SU-DHL-6 (cell line): ENCODE measurements at regions not wholly inside any gene's neighbourhood (a gene's known extent, or its start where the extent isn't known, plus 50 kb on each side); places are given as distances from the start of the nearest gene placed in this dataset.

ENCODE experiments used
- H2AFZ ChIP-seq: fragments of 200-600 bp; sonication (generic); 2 replicates; pipeline ENCODE4 v1.6.1; 2014; ENCODE audit warnings: low read depth, mild to moderate bottlenecking, moderate library complexity, mixed read lengths, antibody characterized with exemption, low read length; ENCODE audit not compliant: severe bottlenecking
- H3F3A ChIP-seq: fragments of 200-600 bp; shearing (Covaris generic); 2 replicates; pipeline ENCODE4 v1.6.0; 2016; ENCODE audit warnings: antibody characterized with exemption, mild to moderate bottlenecking; ENCODE audit not compliant: insufficient read depth
- H3K27ac ChIP-seq: fragments of 200-600 bp; sonication (generic); 2 replicates; pipeline ENCODE4 v1.5.1; 2016; ENCODE audit warnings: low read depth, mild to moderate bottlenecking, low read length, moderate library complexity, mixed read lengths
- H3K27me3 ChIP-seq: fragments of 200-600 bp; sonication (generic), shearing (Covaris generic); 2 replicates; pipeline ENCODE4 v1.6.0; 2014; ENCODE audit warnings: mild to moderate bottlenecking, low read length
- H3K36me3 ChIP-seq: fragments of 200-600 bp; sonication (generic); 2 replicates; pipeline ENCODE4 v1.6.1; 2014; ENCODE audit warnings: mild to moderate bottlenecking, low read length, mixed read lengths
- H3K4me2 ChIP-seq: fragments of 300-600, 200-600 bp; shearing (Covaris generic), sonication (generic); 2 replicates; pipeline ENCODE4 v1.6.0; 2014; ENCODE audit warnings: low read length, low read depth, mild to moderate bottlenecking; ENCODE audit not compliant: poor library complexity, severe bottlenecking
- H3K4me3 ChIP-seq: fragments of 200-600 bp; sonication (generic); 2 replicates; pipeline ENCODE4 v1.5.1; 2014; ENCODE audit warnings: antibody characterized with exemption, low read length, mild to moderate bottlenecking, mixed read lengths; ENCODE audit not compliant: insufficient read depth, poor library complexity, severe bottlenecking
- H3K79me2 ChIP-seq: fragments of 200-600 bp; sonication (generic); 2 replicates; pipeline ENCODE4 v1.6.1; 2014; ENCODE audit warnings: mild to moderate bottlenecking, low read length, moderate library complexity; ENCODE audit not compliant: insufficient read depth
- H3K9ac ChIP-seq: fragments of 200-600 bp; sonication (generic); 2 replicates; pipeline ENCODE4 v1.7.0; 2014; ENCODE audit warnings: mild to moderate bottlenecking, low read length
- H3K9me2 ChIP-seq: fragments of 200-600 bp; sonication (generic); replicated peaks from 2 replicates; pipeline ENCODE4 v1.6.1; 2014; ENCODE audit warnings: low read length; ENCODE audit not compliant: insufficient read depth
- H3K9me3 ChIP-seq: fragments of 200-600 bp; sonication (generic); 2 replicates; pipeline ENCODE4 v1.6.1; 2014; ENCODE audit warnings: low read length, mixed read lengths; ENCODE audit not compliant: insufficient read depth
- H4K20me1 ChIP-seq: fragments of 200-600 bp; sonication (generic); 2 replicates; pipeline ENCODE4 v1.6.1; 2014; ENCODE audit warnings: low read depth, mild to moderate bottlenecking, antibody characterized with exemption, low read length, moderate library complexity, mixed read lengths
- EZH2phosphoT487 ChIP-seq: fragments of 200-600 bp; sonication (generic), shearing (Covaris generic); conservative IDR thresholded peaks from 2 replicates; pipeline ENCODE4 v1.6.1; 2018; ENCODE audit warnings: mild to moderate bottlenecking, antibody characterized with exemption, low read length, moderate library complexity, mixed read lengths
- TF ChIP-seq, protein P1 (sequence below): fragments of 200-600 bp; sonication (generic); IDR thresholded peaks from one replicate; pipeline ENCODE4 v1.5.1; 2017; ENCODE audit warnings: antibody characterized with exemption, mild to moderate bottlenecking, low read length, moderate library complexity; ENCODE audit not compliant: insufficient read depth, poor library complexity, severe bottlenecking

DNA sequence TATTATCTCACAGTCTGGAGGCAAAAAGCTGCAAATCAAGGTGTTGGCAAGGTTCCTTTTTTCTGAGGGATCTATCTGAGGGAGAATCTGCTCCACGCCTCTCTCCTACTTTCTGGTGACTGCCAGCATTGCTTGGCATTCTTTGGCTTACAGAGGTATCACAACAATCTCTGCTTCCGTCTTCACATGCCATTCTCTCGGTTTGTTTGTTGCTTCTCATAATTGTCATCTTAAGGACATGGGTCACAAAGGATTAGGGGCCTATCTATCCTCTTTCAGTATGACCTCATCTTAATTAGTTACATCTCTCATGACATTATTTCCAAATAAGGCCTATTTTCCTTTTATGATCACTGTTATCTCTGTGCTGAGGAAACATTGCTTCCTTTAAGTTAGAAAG lies 345.0 kb downstream of the FOXG1 start:
- H3K27ac ChIP-seq: no peak overlapping the region
- no peak overlapping the region for H3K4me2 ChIP-seq
- no peaks in the 10 kb centered on the region for H4K20me1 ChIP-seq
- no peaks in the 10 kb centered on the region; the same call in 1 of the 2 replicates for H3K9me2 ChIP-seq
- no peaks in the 10 kb centered on the region for H3F3A ChIP-seq
- no peaks in the 10 kb centered on the region for H3K79me2 ChIP-seq
- no peak overlapping the region for H3K4me3 ChIP-seq
- H3K36me3 ChIP-seq: no peaks in the 10 kb centered on the region
- no peak for TF ChIP-seq EZH2phosphoT487
- TF ChIP-seq, protein P1, sequence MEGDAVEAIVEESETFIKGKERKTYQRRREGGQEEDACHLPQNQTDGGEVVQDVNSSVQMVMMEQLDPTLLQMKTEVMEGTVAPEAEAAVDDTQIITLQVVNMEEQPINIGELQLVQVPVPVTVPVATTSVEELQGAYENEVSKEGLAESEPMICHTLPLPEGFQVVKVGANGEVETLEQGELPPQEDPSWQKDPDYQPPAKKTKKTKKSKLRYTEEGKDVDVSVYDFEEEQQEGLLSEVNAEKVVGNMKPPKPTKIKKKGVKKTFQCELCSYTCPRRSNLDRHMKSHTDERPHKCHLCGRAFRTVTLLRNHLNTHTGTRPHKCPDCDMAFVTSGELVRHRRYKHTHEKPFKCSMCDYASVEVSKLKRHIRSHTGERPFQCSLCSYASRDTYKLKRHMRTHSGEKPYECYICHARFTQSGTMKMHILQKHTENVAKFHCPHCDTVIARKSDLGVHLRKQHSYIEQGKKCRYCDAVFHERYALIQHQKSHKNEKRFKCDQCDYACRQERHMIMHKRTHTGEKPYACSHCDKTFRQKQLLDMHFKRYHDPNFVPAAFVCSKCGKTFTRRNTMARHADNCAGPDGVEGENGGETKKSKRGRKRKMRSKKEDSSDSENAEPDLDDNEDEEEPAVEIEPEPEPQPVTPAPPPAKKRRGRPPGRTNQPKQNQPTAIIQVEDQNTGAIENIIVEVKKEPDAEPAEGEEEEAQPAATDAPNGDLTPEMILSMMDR: no peak
- peak overlapping the region; percentile 34 for H2AFZ ChIP-seq
- H3K27me3 ChIP-seq: no peaks in the 10 kb centered on the region
- no peak overlapping the region for H3K9ac ChIP-seq
- H3K9me3 ChIP-seq: no peaks in the 10 kb centered on the region

DNA sequence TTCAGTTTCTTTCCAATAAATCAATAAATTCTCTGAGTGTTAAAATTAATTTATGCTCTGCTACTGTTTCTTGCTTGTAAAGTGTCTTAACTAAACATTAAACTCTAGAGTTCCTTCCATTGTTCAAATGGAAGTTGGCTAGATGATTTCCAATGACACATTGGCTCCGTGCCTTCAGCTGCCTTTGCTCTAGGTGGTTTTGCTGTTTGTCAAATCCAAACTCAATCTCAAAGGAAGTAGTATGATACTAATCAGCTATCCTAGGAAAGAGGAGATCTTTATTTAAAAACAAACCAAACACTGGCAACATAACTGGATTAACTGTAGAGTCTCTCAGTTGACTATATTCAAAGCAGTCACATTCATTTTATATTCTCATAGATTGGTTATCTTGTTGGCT lies 356.4 kb downstream of the FOXG1 start:
- no peak overlapping the region for H3K27ac ChIP-seq
- no peak overlapping the region for H2AFZ ChIP-seq
- no peaks in the 10 kb centered on the region for H3K9me2 ChIP-seq
- H3K9me3 ChIP-seq: no peaks in the 10 kb centered on the region
- H3K79me2 ChIP-seq: no peaks in the 10 kb centered on the region
- TF ChIP-seq EZH2phosphoT487: no peak
- TF ChIP-seq, protein P1: no peak
- H4K20me1 ChIP-seq: no peaks in the 10 kb centered on the region
- no peaks in the 10 kb centered on the region for H3F3A ChIP-seq
- H3K36me3 ChIP-seq: no peaks in the 10 kb centered on the region
- H3K27me3 ChIP-seq: no peaks in the 10 kb centered on the region
- H3K4me3 ChIP-seq: no peak overlapping the region
- H3K4me2 ChIP-seq: no peak overlapping the region
- H3K9ac ChIP-seq: no peak overlapping the region

- H4K20me1 ChIP-seq: no peaks in the 10 kb centered on the region
- H3K9me3 ChIP-seq: no peaks in the 10 kb centered on the region
- no peak overlapping the region for H3K27ac ChIP-seq
- no peak overlapping the region for H3K9ac ChIP-seq
- no peaks in the 10 kb centered on the region for H3F3A ChIP-seq
- H3K27me3 ChIP-seq: no peaks in the 10 kb centered on the region
- no peak overlapping the region for H3K4me2 ChIP-seq
- no peaks in the 10 kb centered on the region for H3K36me3 ChIP-seq
- no peak overlapping the region for H3K4me3 ChIP-seq
- H3K79me2 ChIP-seq: no peaks in the 10 kb centered on the region
- 0 out of 2 replicates have a peak, but pooled peaks cover 2% of the 10 kb centered on the region for H3K9me2 ChIP-seq
- TF ChIP-seq EZH2phosphoT487: no peak
- TF ChIP-seq, protein P1: no peak
- peak overlapping the region; percentile 20 for H2AFZ ChIP-seq
Measured at GRCh38 chr14:29126361-29126760, 359.8 kb downstream of the FOXG1 start.
